Panc1 (cell line): ENCODE measurements at regions not wholly inside any gene's neighbourhood (a gene's known extent, or its start where the extent isn't known, plus 50 kb on each side); places are given as distances from the start of the nearest gene placed in this dataset.

ENCODE experiments used
- CTCF ChIP-seq: fragments of 450-650 bp; IDR thresholded peaks from 2 replicates; pipeline ENCODE4 v1.5.1; 2017; ENCODE audit warnings: mild to moderate bottlenecking
- POLR2AphosphoS5 ChIP-seq: IDR thresholded peaks from 2 replicates; pipeline ENCODE4 v1.6.1; 2012; ENCODE audit warnings: mild to moderate bottlenecking, low read depth, low read length, moderate library complexity
- REST ChIP-seq, 2 experiments: IDR thresholded peaks; 2 replicates each; pipeline ENCODE4 v1.6.1; 2011 to 2012; ENCODE audit warnings: low read depth in 2 of 2, control low read depth in 1 of 2, low read length in 1 of 2, mild to moderate bottlenecking in 1 of 2, moderate library complexity in 1 of 2; ENCODE audit not compliant: insufficient read depth in 1 of 2
- SIN3A ChIP-seq: IDR thresholded peaks from 2 replicates; pipeline ENCODE4 v1.6.1; 2012; ENCODE audit warnings: low read depth, mild to moderate bottlenecking, low read length, moderate library complexity, borderline replicate concordance; ENCODE audit not compliant: insufficient read depth

GRCh38 chrX:146189371-146189770 is 371.7 kb downstream of the SLITRK2 start:
- TF ChIP-seq CTCF = no peak
- no peak for TF ChIP-seq REST (IDR thresholded peaks at IDR 0.05; ENCODE audit: insufficient read depth in 1 of 2, low read depth in 2 of 2, low read length in 1 of 2)
- no peak for TF ChIP-seq SIN3A
- TF ChIP-seq POLR2AphosphoS5 = no peak
